Activated CD8-positive, alpha-beta memory T cell treated with anti-CD3 and anti-CD28 coated beads for 48 hours (primary cell): ENCODE measurements at regions not wholly inside any gene's neighbourhood (a gene's known extent, or its start where the extent isn't known, plus 50 kb on each side); places are given as distances from the start of the nearest gene placed in this dataset.

Source experiments
- DNase-seq, 3 experiments: peaks; one replicate each; pipeline ENCODE4 v3.0.0-alpha.2; 2020; ENCODE audit warnings: low read depth in 2 of 3, low spot score in 2 of 3

DNA sequence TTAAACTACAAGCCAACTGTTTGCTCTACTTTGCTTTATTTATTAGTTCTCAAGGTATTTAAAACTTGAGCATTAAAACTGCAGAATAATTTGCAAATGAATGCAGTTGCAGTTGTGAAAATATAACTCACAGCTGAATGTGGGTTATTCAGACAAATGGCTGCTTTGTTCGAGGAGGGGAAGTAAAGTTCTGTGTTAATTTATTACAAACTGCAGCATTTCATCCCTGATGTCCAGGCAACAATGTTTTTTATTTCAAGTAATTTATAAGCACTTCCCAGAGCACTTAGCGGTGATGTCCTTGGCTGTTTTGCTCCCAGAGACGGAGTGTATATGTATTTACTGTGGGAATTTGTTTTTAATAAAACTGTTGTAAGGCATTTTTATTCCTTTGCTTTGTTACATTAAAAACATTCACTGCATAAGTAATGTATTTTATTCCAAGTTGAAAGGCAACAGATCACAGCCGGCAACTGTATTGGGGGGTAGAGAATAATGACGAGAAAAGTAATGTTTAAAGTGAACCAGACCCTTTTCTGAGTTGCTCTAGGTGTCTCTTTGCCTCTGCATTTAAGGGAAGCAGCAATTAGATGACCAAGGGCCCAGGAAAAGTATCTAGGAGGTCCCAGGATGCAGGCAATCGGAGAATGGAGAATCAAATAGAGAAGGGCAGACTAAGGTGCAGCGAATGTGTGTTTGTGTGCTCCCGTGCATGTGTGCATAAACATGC, 291.2 kb upstream of the SALL1 start:
- DNase-seq = no peak

DNA sequence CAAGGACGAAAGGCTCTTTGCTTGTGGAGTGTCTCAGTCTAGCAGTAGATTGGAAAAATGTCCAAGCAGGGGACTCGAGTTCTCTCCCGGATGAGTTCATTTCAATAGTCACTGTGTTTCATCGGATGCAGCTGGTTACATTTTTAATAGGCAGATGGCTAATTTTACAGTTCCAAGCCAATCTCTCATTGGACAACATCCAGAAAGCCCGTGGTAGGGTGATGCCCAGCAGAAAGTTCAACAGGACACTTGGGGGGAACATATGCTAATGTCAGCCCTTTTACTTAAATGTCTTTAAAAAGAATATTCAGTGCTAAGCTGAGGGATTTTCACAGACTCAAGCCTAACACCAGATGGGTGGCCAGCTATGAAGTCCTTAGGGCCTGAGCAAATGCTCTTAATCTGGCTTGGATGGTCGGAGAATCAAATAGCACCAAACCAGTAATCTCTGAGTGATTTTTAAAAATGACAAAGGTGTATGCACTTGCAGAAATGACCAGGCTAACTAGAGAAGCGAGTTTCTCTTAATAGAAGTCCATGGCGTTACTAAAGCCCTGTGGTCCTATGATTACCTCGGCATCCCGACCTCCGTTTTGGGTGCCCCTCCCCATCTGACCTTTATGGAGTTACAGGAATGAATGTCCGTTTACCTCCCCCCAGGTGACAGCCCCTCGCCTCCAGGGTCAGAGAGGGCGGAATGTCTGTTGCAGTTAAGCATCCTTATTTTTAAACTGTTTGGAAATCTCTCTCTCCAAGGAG, 289.2 kb upstream of the SALL1 start:
- no peak for DNase-seq

DNA sequence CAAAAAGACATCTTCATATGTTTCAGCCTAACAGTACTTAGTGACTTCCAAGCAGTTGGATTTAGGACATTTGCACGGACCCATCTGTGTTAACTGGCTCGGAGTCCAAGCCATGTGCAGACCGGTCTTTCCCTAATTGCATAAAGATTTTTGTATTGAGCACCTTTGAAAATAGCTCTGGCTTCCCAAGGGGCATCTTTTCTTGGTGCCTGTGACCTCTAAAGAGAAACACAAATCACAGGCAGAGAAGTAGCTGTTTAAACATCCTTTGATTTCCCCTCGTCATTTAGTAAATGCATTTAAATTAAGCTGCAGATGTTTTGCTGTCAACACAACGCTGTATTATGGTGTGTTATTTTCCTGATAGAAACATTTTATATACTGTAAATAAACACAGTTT, 288.2 kb upstream of the SALL1 start:
- DNase-seq = no peak

DNA sequence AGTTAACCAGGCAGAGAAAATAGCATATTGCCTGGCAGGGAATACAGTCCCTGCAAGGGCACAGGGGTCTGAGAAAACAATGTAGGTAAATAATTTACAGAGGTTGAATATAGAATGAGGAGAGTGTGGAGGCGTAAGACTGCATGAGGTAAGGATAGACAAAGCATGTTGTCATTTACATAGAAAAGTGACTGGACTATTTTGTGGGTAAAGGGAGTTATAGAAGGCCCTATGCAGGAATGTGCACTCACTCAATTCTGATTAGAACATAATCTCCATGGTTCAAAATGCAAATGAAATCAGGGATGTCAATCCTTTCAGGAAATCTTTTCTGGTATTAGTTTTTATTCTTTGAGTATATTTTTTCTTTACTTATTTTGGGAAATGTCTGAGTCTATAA, 285.7 kb upstream of the SALL1 start:
- no peak for DNase-seq

DNA sequence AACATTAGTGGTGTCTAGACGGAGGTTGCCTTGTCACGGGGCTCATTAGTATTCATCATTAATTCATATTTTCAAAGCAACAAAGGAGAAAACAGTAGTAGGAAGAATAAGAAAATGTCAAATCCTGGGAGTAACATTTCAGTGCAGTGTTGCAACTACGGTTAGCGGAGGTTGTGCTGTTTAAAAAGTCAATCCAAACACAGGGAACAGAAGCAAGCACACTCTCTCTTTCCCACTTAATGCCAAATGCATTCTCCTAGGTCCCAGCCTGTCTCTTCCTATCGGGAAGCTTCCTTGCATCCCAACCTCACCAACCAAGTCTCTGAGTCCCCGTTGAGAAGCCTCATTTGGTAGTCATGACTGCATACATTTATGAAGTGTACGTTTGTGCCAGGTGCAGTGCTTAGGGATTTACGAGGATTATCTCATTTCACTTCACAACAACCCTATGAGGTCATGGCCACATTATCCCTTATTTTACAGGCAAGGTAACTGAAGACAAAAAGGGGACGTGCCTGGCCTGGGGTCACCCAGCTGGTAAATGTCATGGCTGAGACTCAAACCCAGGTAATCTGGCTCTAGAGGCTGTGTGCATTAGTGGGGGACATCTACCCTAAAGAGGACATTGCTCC, 283.6 kb upstream of the SALL1 start:
- no peak for DNase-seq

DNA sequence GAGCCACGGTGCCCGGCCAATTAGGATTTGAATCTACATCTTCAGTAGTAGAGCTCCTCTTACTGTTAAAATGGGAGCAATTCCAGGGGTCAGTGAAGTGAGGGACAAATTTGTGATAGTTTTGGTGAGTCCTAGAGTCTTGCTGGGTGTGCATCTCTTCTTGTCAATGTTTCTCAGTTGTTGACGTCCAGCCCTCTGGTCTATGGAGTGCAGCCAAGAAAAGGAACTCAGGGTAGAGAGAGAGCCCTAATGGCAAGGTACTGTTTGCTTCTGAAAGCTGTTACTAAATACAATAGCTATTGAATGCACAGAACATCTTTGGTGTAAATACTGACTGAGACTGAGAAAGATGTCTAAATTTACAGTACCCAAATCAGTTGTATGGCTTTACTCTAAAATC, 282.5 kb upstream of the SALL1 start:
- no peak for DNase-seq

DNA sequence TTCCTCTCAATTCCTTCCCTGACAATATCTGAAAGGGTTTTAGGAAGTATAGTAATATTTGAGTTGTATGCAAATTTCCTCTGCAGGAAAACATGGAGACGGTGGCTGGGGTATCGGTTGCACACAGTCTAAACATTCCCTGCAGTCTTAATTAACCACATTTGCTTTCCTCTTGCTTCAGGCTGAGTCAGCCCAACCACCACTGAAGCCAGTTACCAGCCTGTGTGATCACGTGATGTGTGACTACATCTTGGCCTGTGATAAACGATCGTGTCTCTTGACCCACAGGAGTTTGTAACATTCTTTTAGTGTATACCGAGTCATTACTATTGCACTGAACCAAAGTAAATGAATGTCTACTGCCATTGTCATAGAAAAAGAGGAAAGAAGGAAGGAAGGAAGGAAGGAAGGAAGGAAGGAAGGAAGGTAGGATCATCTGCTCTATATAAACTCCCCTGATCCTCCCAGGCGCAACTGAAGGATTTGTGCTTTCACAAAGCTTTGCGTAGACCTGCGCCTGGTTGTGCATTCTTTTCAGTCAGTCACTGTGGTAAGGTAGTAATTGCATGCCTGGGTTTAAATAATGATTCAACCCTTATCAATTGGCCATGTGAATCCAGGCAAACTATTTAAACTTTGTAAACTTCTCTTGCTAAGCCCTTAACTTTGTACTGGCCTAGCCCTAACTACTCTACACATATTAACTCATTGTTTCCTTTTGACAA, 280.6 kb upstream of the SALL1 start:
- no peak for DNase-seq

DNA sequence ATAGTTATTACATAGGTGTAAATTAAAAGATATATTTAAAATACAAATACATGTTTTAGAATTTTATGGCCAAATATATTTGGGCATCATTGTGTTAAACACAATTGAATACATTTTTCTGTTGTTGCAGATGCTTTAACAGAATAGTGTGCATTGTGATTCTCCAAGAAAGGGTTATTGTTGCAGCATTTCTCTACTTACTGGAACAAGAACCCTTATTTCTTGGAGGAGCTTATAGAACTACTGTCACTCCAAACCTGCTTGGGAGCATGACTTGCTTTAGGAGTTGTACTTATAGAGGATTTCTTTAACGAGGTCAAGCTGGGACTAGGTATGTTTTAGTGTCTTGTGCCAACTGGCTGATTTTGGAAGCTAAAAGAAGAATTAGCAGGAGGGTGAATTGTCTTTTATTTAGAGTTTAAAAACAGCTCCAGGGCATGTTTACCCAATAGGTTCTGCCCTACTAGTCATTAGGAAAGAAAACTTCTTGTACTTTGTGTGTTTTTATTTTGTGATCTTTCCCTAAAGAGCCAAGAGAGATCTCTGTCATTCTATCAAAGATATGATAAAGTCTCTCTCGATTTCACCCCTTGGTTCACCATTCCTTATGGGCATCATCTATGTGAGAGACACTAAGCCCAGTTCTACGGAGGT, 279.8 kb upstream of the SALL1 start:
- no peak for DNase-seq

DNA sequence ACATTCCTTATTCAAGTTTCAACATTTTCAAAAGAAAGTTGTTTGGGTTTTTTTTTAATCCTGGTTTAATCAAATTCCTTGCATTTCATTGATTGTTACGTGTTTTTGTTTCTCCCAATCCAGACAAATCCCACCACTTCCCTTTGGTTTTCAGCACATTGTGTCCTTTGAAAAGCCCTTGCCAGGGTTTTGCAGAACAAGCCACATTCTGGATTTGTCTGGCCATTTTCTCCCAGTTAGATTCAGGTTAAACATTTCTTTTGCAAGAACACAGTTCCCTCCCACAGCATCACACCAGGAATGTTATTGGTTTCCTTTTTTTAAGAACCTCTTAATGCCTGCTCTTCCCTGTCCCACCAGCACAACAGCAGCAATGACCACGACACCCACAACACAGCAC, 278.0 kb upstream of the SALL1 start:
- no peak for DNase-seq

DNA sequence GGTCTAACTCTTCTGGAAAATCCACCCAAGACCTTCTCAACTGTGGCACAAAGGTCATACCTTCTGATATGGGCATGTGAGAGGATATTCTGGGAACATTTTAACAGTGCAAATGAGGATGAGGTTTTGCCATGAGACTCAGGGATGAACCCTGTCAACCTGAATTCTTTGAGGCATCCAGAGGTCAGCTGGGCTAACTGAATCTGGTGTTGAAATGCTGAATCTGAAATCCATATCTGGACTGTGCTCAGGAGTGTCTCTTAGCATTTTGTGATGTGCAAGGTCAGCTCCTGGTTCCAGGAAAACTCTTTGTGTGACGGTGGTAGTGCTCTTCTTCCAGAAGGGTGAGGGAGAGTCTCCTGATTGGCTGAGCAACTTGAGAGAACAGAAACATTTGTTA, 276.0 kb upstream of the SALL1 start:
- DNase-seq = no peak

DNA sequence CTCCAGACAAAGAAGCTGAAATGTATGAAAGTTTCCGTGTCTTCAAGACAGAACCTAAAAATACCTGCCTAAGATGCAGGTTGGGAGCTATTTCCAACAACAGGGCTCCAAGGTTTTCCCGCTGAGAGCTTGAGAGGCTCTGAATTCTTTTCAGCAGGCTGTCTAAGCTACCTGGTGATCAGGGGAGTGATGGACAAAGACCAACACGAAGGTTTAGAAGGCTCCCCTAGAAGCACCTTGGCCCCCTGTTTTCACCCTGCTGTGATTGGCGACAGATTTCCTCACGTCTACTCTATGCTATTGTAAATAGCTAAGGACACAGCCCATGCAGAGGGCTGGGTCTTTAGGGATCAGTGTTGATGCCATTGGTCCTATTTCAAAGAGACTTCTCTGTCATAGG, 275.2 kb upstream of the SALL1 start:
- DNase-seq = no peak

DNA sequence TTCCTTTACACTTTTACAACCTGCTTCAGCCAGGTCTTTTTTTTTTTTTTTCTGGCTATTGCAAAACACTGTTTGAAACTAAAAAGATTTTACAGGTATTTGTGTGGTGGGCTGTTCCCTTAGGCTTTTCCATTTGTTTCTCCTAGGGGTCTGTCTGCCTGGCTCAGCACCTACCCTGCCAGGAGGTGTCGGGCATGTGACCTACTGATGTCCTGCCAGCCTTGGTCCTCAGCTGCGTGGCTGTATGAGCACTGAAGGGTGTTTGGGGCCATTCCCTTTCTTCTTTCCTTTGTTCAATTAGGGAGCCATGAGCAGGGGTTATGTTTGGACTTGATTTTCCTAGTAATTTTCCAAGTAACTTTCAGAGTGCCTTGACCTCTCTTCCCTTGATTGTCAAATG, 269.2 kb upstream of the SALL1 start:
- no peak for DNase-seq

DNA sequence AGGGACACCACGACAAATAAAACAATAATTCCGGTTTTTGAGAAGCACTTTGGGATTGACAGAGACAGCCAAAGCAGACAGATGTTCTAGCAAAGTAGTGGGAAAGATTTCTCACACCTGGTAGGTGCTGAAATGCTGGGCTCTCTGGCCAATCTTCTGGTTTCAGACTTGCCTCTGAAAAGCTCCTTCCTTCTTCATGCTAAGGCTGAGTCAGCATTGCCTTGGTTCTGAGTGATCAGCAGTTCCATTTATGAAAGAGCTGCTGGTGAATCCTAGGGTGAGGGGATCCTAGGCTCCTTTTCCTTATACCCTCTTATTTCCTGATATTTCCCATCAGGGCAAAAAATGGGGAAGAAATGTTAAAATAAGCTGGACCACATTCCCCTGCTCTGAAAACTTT, 268.7 kb upstream of the SALL1 start:
- DNase-seq = no peak

DNA sequence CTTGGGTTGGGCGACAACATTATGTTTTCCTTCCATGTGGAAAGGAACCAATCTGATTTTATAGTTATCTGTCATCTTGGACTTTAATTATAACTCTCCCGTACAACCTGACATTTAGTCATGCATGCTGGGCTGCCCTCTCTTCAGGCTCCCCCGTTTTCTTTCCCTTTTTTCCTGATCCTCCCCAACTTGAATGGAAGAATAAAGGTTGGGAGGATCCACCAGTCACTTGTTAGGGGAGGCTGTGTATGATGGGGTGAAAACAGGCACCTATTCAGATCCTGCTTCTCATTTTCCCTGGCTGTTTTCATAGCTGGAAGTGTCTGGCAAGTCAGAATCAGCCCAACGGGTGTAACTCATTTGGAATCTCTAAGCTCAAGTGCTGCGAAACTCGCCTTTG, 267.2 kb upstream of the SALL1 start:
- no peak for DNase-seq

DNA sequence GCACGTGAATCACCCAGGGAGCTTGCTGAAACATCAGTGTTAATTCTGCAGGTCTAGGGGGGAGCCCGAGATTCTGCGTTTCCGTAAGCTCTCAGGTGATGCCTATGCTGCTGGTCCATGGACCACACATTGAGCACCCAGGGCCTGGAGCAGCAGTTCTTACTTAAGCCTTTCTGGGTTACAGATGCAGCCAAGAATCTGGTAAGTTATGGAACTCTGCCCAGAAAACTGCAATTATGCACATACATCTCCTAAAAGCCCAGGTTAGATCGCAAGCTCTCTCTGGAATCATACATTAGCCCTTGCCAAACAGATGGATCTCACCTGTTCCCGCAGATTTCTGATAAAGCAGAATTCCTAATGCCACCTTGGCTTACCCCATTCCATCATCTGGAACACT, 265.9 kb upstream of the SALL1 start:
- no peak for DNase-seq

DNA sequence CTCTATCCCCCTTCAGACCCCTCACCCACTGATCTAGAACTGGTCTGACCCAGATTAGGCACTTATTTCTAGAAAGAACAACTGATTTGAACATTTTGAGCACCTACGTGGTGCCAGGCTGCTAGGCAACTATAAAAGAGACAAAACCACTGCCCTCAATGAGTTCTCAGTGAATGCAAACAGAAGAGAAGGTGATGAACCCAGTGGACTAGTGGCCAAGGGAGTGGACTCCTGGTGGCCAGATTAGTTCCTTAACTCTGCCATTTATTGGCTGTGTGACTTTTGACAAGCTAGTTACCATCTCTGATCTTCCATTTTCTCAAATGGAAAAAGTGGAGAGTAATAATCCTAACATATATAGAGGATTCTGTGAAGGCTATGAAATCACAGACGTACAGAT, 259.1 kb upstream of the SALL1 start:
- no peak for DNase-seq

DNA sequence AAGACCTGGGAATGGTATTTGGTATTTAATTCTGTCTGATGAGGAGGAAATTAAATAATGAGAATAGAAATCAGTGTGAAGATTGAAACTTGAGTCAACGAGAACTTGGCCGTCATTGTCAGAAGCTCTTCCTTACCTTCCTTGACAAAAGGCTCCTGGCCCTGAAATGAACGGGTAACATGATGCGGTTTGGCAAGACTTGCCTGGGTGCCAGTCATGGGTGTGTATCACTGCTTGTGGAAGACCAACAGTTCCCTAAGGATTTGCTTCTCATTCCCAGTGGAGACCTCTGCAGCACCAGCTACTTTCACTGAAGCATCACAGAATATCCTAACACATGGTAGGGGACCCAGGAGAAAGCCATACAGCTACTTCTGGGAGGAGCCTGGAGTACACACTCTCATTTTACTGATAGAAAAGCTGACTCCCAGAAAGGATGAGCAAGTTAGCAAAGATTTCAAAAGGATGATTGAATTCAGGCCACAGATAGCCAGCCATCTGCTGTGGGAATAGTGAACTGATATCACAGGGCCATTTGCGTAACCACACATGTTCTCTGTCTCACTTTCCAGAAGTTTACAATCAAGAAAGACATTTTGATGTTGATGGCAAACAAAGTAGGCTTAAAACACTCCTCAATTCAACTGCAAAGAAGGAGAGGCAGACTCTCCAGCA, 258.1 kb upstream of the SALL1 start:
- DNase-seq = no peak

DNA sequence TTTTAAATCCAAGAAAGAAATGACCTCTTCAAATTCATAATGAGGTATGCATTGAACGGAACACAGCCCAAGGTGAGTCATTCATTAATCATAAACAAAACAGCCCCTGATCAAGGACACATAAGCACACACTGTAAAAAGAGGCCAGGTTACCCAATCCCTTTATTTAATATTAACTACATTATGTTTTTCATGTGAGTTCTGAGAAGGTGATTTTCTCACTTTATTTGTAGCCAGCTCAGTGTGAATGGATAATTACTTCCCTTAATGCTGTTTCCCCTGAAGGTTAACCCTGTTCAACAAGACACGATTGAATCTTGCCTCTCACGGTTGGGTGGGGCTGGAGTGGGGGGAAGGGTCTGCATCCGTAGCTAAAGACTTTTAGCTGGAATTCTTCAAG, 257.3 kb upstream of the SALL1 start:
- DNase-seq = no peak

DNA sequence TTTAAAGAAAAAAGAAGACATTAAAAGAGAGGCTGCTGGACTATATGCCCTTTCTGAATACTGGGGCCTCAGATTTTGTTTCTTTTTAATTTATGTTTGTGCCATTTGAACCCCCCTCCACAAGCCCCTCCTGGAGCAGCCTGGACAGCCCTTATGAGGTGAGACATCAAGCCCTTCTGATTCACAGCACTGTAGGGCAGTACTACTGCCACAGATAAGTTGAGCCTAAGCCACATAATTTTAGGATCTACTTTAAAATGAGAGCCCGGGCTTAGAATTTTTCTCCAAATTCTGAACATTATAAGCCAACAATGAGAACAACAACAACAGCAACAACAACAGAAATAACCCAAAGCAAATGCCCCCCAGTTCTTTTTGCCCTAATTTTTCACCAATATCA, 256.9 kb upstream of the SALL1 start:
- DNase-seq = no peak

DNA sequence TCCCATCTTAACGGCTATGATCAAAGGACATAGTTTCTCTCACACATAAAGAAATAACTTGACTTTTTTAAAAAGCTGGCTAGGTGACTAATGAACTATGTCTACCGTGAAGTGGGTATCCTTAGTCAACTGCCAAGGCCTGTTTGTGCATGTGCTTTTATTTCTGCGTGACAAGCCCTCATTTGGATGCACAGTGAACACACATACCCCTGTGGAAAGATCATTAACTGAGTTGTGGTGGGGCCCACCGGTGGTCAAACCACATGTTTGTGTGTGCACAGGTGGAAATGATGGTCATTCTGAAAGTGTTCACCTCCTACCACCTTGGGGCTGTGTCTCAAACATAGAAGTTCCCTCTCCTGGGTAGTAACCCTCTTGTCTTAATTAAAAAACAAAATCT, 256.1 kb upstream of the SALL1 start:
- DNase-seq = no peak

DNA sequence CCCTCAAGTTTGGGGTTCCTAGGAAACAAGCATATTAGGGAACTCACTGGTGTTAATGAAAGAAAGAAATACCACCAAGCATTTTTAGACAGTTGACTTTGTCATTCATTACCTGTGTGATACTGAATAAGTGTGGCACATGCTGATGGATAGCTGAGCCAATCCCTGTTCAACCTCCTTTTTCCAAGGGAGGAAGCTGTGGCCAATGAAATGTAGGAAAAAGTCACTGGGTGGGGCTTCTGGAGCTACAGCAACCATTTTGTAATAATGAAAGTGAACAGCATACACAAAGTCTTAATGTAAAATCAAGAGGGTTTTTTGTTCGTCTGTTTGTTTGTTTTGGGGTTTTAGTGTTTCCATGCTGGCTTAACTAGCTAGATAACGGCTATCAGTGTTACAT, 254.3 kb upstream of the SALL1 start:
- no peak for DNase-seq
